Left lung (tissue), 4 donors: ENCODE measurements at regions not wholly inside any gene's neighbourhood (a gene's known extent, or its start where the extent isn't known, plus 50 kb on each side); places are given as distances from the start of the nearest gene placed in this dataset.
A peak's percentile ranks its signal among the peaks of the same experiment; 100 is the strongest.

ENCODE experiments used
- ATAC-seq: fragments of 200-7000 bp; cut with Tn5 transposase; one replicate; pipeline ENCODE4 v1.9.1; 2020; ENCODE audit warnings: moderate library complexity
- DNase-seq, 4 donors: peaks; one replicate each; pipeline ENCODE4 v3.0.0-alpha.2; 2013 to 2020
- H3K27ac ChIP-seq, 2 donors: fragments of 200-600 bp; sonication (generic) in 1 of 2; one replicate each; pipeline versions ENCODE4 v1.5.0 to v1.8.0; 2020 to 2021
- H3K27me3 ChIP-seq, 2 donors: fragments of 200-600 bp; sonication (generic) in 1 of 2; one replicate each; pipeline versions ENCODE4 v1.5.0 to v1.8.0; 2020 to 2021
- H3K36me3 ChIP-seq, 2 donors: fragments of 200-600 bp; sonication (generic) in 1 of 2; one replicate each; pipeline versions ENCODE4 v1.5.0 to v1.8.0; 2020 to 2021
- H3K4me1 ChIP-seq, 2 donors: fragments of 200-600 bp; one replicate each; pipeline ENCODE4 v1.8.0; 2021
- H3K4me3 ChIP-seq, 2 donors: fragments of 200-600 bp; sonication (generic) in 1 of 2; one replicate each; pipeline versions ENCODE4 v1.5.0 to v1.8.0; 2020 to 2021; ENCODE audit warnings: mild to moderate bottlenecking in 1 of 2
- H3K9me3 ChIP-seq, 2 donors: fragments of 200-600 bp; sonication (generic) in 1 of 2; one replicate each; pipeline versions ENCODE4 v1.5.0 to v1.8.0; 2020 to 2021
- intact Hi-C, 2 donors: fragments of 100-400 bp; cut with DNase I; formaldehyde crosslinking; loops; one replicate each; pipeline versions ENCODE4 v1.11.2 to v1.14.2; 2022
- TF ChIP-seq, protein P1 (sequence below), 2 donors: fragments of 200-600 bp; sonication (generic) in 1 of 2; IDR thresholded peaks; one replicate each; pipeline versions ENCODE4 v1.5.0 to v1.8.0; 2021; ENCODE audit warnings: antibody characterized with exemption in 2 of 2
- donor health status: DM: no; HTN: yes; CAD: no.
- donor health status: DM: no; HTN: no; CAD: no.

DNA sequence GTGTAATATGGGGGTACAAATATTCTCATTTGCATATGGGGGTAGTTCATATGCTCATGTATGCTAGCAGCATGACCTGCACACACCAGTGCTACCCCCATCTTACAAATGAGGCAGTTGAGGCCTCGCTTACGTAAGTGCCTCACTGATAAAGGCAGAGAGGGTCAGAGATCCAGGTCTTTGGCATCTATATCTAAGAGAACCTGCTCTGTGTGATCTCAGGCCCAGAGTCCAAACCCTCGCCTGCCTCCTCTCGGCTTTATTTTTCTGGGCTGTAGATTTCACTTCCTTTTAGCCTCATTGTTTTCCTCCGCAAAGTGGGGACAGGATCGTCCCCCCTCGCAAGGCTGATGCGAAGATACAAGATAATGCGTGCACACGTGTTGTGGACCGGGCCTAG lies 325.2 kb downstream of the MN1 start:
- H3K27ac ChIP-seq, result no peak overlapping the region
- no peaks in the 10 kb centered on the region for H3K9me3 ChIP-seq
- DNase-seq (no peak), ATAC-seq (no peak)
- no peaks in the 10 kb centered on the region for H3K4me1 ChIP-seq
- H3K36me3 ChIP-seq, result no peaks in the 10 kb centered on the region
- TF ChIP-seq, protein P1, sequence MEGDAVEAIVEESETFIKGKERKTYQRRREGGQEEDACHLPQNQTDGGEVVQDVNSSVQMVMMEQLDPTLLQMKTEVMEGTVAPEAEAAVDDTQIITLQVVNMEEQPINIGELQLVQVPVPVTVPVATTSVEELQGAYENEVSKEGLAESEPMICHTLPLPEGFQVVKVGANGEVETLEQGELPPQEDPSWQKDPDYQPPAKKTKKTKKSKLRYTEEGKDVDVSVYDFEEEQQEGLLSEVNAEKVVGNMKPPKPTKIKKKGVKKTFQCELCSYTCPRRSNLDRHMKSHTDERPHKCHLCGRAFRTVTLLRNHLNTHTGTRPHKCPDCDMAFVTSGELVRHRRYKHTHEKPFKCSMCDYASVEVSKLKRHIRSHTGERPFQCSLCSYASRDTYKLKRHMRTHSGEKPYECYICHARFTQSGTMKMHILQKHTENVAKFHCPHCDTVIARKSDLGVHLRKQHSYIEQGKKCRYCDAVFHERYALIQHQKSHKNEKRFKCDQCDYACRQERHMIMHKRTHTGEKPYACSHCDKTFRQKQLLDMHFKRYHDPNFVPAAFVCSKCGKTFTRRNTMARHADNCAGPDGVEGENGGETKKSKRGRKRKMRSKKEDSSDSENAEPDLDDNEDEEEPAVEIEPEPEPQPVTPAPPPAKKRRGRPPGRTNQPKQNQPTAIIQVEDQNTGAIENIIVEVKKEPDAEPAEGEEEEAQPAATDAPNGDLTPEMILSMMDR (IDR thresholded peaks at IDR 0.05), result no peak
- H3K27me3 ChIP-seq, result no peaks in the 10 kb centered on the region
- H3K4me3 ChIP-seq, result no peak overlapping the region
- intact Hi-C loops, result no loop called here

GRCh38 chr22:27476729-27477128 lies 324.8 kb downstream of the MN1 start:
- intact Hi-C loops, result no loop called here
- Histone ChIP-seq H3K9me3 (no peaks in the 10 kb centered on the region), H3K36me3 (no peaks in the 10 kb centered on the region), H3K4me1 (no peaks in the 10 kb centered on the region), H3K27me3 (no peaks in the 10 kb centered on the region), H3K27ac (no peak overlapping the region), H3K4me3 (no peak overlapping the region)
- TF ChIP-seq, protein P1 (IDR thresholded peaks at IDR 0.05), result no peak
- DNase-seq, result no peak
- peak; percentile 35 for ATAC-seq

DNA sequence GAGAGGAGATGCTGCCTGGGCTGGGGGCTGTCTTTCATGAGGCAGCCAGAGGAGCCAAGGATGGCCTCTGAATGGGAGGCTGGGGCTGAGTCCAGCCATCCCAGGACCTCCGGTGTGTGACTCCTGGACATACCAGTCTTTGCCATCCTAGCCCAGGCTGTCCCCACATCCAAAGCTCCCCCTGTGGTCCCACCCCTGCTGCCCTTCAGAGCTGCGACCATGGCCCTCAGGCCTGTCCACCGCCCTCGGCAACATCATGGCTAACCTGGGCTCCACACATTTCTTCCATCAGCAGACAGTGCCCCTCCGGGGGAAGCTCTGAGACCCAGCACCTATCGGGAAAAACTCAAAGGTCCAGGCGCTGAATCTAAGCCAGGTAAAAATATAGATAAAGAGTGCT lies 324.4 kb downstream of the MN1 start:
- Histone ChIP-seq H3K27ac (no peak overlapping the region), H3K4me3 (no peak overlapping the region), H3K9me3 (no peaks in the 10 kb centered on the region), H3K27me3 (no peaks in the 10 kb centered on the region), H3K4me1 (no peaks in the 10 kb centered on the region), H3K36me3 (no peaks in the 10 kb centered on the region)
- intact Hi-C loops, result no loop called here
- TF ChIP-seq, protein P1 (IDR thresholded peaks at IDR 0.05), result no peak
- ATAC-seq (no peak), DNase-seq (no peak)

GRCh38 chr22:27480487-27480886 lies 321.1 kb downstream of the MN1 start:
- ATAC-seq (no peak), DNase-seq (no peak)
- H3K36me3 ChIP-seq, result no peaks in the 10 kb centered on the region
- TF ChIP-seq, protein P1 (IDR thresholded peaks at IDR 0.05), result no peak
- intact Hi-C loops, result no loop called here
- no peaks in the 10 kb centered on the region for H3K4me1 ChIP-seq
- H3K27ac ChIP-seq, result no peak overlapping the region
- H3K4me3 ChIP-seq, result no peak overlapping the region
- peaks cover 0 to 20% of the 10 kb centered on the region in 2 donors for H3K27me3 ChIP-seq
- H3K9me3 ChIP-seq, result no peaks in the 10 kb centered on the region

GRCh38 chr22:27482402-27482801 lies 319.2 kb downstream of the MN1 start:
- DNase-seq (no peak), ATAC-seq (no peak)
- intact Hi-C loops, result no loop called here

More at GRCh38 chr22:27482402-27482801, 319.2 kb downstream of the MN1 start:
- Histone ChIP-seq H3K36me3 (no peaks in the 10 kb centered on the region), H3K4me3 (no peak overlapping the region), H3K4me1 (no peaks in the 10 kb centered on the region), H3K27me3 (peaks cover 0 to 24% of the 10 kb centered on the region in 2 donors), H3K9me3 (no peaks in the 10 kb centered on the region), H3K27ac (no peak overlapping the region)
- TF ChIP-seq, protein P1 (IDR thresholded peaks at IDR 0.05), result no peak
